Right hindlimb (tissue), 1 donor: ENCODE measurements at regions not wholly inside any gene's neighbourhood (a gene's known extent, or its start where the extent isn't known, plus 50 kb on each side); places are given as distances from the start of the nearest gene placed in this dataset.
"Not testable (repeated sequence)": the region's sequence is repeated elsewhere in the genome, so short reads cannot be mapped to it uniquely, and the experiment has no call there.

ENCODE experiments used
- DNase-seq: peaks from one replicate; pipeline ENCODE4 v3.0.0-alpha.2; 2018

DNA sequence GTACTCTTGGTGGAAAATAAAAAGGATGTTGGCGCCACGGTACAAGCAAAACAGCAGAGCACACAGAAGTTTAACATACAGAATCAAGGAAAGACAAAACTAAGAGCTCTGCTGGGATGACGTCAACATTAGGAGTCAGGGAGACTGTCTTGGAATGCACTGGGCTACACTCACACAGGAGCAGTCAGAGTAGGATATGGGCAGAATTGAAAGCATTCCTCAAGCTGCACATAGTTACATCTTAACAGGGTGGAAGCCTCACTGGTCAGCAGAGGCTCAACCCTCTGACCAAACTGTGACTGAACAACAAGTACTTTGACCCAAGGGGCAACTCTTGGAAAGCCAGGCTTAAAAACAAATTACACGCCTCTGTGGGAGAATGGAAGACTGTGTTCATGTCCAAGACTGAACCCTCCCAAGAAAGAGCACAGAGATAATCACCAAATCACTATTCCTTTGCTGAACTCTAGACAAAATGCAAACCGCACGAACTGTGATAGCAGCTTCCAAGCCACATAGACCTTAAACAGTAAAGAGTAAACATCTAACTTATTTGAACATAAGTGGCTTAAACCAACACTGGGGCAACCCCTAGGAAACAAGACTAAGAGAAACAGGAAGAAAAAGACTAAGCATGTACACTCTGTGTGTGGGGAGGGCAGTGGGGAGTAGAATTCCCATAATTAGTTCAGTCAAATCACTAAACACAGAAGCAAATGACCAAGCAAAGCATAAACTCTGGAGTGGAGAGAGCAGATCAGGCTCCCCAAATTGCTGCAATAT lies 772.7 kb downstream of the PRELID2 start:
- no peak for DNase-seq

DNA sequence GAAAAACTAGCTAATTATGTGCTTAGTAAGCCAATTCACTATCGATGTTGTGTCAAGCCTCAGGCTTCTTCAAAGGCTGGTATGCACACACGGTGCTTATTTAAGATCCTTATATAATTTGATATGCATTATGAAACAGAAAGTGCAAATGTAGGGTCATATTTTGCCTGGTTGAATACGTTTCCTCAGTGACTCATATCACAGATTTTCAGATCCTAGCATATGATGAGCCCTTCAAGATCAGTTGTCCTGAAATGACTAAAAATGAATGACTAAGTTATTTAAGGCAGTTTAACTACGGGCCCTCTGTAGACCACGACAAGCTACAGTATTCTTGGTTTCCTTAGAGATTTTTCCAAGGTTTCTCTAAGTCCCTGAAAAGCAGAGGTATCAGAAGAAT lies 778.3 kb downstream of the PRELID2 start:
- no peak for DNase-seq

DNA sequence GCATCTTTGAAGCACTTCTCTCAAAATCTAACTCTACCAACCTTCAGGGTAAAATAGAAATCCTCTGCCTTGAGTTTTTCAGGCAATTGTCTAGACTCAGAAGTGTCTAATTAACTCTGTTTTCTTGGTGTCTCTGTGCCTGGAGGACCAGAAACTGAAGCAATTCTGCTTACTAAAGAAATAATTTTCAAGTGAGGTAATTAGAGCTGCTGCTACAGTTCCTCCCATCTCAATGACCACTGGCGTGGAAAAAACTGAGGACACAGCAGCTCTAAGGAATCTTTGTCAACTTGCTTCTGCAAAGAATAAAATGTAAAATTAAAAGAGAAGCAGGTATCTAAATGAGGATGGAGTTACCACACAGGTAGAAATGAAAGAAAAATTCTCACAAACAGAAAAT lies 785.0 kb downstream of the PRELID2 start:
- no peak for DNase-seq

DNA sequence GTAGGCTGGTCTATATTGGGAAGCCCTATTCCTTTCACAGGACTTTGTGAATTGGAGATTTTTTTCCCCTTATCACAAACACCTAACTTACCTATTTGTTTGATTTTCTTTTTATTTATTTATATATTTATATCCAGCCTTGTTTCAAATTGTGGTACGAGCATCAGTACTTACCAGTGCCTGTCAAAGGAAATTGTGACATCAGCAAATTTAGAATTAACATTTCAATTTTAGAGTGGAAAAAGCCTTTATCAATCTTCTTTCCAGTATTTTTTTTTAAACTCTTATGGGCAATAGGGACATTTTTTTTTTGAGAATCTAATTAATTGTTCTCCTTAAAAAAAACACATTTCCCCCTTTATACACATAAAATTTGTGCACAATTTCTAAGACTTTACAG lies 790.2 kb downstream of the PRELID2 start:
- no peak for DNase-seq

DNA sequence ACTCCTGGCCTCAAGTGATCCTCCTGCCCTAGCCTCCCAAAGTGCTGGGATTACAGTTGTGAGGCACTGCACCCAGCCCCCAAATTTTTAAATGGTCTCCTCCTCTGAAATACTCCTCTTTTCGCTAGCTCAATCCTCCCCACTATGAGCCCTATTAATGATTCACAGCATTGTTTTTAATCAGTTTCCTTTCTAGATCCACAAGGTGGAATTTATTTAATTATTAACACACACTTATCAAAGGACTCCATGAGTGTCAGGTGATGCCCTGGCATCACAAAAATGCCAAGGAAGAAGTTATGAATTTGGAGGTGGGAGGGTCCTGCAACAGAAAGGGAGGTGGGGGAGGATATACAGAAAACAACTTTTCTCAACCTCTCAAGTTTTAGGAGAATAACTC lies 806.5 kb downstream of the PRELID2 start:
- no peak for DNase-seq

DNA sequence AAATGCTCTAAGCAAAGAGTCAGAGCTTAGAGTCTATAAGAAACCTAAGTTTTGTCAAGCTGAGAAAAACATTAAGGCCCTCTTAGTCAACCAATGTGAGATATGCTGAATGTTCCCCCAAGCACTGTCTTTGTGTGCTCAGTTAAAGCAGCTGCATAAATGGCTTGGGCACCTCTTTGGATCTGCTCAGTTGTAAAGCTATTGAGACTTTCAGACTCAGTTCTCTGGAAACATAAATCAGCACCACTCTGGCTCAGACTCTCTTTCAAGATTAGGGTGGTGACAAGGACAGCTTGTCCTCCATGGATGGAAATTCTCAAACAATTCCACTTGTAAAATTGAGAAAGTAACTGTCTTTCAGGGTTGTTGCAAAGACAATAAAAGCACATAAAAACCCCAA lies 807.9 kb downstream of the PRELID2 start:
- DNase-seq = no peak

DNA sequence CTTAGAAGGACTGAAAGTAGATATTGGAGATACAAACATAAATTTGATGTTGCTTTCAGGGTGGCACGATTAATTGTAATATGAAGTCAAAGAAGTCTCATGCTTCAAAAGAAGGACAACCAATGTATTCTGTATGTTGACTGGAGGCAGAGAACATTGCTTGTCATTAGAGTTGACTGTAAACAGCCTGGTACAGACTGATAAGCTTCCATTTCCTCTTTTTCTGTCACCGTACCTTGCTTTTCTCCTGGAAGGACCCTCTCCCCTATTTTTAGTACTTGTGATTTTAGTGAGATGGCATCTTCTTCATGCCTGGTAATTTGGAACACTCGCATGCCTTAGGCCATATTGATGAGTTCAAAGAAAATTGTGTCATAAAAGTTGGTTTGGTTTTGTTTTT lies 809.4 kb downstream of the PRELID2 start:
- DNase-seq = no peak

DNA sequence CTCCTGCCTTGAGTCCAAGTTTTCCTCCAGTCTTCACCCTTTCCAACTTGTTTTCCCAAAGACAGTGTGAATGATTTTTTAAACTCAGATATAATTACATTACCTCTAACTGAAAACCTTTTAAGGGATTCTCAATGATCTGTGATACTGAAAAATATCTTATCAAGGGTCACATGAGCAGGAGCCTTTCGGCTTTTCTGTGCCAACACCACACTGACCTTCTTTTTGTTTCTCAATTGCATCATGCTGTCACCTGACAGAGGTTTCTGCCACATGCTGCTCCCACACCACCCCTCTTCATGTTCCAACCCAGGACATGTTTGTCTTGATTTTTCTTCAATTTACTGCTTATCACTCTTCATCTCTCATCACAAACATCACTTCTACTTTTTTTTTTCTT lies 820.0 kb downstream of the PRELID2 start:
- DNase-seq = no peak

DNA sequence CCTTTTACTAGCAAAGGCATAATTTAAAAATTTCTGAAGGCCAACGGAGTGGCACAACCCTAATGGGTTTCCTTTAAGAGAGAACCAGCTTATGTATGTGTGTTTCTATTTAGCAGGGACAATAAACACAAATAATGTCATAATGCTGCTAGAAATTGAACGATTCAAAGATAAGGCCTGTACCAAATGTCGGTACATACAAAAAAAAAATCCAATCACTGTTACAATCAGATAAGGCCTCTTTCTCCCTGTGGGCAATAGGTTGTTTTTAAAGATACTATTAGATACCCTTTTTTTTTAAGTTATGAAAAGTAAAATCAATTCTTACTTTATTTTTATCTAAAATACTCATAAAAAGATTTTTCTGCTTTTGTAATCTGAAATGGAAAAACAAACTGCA lies 821.0 kb downstream of the PRELID2 start:
- no peak for DNase-seq

DNA sequence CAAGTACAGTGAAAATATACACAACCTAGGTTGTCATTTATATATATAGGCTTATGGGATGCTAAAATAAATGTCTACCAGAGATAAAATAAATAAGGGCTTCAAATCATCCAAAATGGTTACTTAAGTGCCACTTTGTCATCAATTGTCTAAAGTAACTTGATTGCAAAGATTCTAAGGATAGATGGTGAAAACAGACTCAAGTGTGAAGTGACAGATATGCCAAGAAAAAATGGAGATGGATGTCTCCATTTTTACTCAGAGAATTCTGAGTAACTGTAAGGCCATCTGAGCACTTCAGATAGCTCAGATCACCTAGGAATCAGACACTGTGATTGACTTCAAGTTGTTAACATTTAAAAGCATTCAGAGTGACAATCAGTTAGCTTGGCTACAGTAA lies 824.3 kb downstream of the PRELID2 start:
- DNase-seq = no peak

DNA sequence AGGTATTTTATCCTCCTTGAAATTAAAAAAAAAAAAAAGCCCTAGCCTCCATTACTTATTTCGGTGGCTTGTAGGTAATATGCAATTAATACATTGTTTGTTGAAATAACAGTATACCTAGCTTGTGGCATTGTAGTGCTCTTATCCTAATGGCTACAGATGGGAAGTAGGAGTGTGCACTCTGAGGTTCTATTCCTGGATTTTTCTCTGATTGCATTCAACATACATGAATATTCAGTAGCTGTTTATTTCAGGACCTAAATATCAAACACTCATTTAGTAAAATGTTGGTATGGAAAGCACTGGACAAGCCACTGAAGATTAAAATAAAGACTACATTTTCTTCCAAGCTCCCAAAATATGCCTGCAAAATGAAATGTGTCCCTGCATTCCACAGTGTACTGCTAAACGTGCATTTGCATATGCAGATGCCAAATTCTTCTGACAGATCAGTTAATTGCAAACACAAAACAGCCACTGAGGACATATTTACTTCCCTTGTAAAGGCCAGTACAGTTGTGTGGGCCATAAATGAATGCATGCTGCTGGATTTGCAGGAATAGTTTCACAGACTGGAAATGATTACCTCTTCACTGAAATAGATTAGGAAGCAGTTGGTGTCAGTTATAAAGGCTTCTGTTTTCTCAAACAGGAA lies 826.1 kb downstream of the PRELID2 start:
- DNase-seq = no peak

DNA sequence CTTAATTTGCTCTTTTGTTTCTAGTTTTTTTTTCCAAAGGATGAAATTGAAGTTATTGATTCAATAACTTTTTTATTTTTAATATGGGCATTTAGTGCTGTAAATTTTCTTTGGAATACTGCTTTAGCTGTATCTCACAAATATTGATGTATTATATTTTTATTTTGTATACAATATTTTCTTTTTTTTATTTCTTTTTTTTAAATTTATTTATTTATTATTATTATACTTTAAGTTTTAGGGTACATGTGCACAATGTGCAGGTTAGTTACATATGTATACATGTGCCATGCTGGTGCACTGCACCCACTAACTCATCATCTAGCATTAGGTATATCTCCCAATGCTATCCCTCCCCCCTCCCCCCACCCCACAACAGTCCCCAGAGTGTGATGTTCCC lies 823.7 kb downstream of the KCTD16 start:
- DNase-seq = not testable (repeated sequence)

DNA sequence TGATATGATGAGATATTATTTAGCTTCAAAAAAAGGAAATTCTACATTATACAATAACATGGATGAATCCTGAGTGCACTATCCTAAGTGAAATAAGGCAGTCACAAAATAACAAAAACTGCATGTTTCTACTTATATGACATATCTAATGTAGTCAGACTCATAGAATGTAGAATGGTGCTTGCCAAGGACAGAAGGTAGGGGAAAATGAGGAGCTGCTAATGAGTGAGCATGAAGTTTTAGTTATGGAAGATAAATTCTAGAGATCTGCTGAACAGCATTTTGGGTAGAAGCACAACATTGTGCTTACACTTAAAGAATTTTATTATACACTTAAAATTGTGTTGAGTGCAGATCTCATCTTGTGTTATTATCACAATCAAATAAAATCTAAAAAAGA lies 812.4 kb downstream of the KCTD16 start:
- DNase-seq = no peak

DNA sequence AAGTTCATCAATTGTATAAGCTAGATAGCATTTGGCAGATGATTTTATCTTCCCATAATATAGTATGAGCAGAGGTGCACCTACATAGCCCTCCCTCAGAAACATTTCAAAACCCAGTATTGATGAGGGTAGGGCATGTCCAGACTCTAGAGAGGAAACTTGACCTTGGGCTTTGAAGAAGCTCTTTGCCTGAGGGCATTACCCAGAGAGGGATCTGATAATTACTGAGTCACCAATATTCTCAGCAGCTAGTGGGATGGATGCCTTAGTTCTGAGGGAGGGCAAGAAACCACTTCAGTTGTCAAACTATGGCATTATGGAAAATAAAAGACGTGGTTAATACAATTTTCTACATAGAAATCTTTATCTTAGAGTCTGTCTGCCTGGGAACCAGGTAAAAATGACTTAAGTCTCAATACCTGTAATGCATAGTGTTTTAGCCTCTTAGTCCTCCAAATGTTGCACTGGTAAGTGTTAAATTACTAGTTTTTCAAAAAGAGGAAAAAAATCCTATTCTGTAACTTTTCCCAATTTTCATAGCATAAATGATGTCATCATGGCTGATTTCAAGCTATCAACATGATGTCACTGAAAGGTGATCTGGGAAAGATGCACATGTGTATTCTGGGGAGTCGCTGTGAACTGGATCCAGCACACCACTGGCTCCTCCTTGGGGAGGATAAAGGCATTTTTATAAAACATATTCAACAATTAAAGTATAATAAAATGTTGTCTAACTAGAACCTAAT lies 809.0 kb downstream of the KCTD16 start:
- DNase-seq = no peak

DNA sequence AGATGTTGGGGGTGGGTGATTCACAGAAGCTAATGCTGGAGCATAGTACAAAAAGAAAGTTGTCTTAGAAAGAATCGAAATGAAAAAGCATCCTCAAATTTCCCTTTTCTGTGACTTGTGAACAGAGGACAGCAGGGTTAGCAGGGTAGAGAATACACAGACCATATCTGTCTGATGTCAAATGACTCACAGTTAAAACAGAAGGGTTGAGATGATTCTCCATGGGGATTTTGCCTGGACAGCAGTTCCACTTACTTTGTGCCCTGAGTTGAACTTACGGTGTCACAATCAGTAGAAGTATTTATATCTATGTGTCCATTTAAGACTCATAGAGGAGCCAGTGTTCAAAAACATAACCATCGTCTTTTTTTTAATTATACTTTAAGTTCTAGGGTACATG lies 801.6 kb downstream of the KCTD16 start:
- no peak for DNase-seq

DNA sequence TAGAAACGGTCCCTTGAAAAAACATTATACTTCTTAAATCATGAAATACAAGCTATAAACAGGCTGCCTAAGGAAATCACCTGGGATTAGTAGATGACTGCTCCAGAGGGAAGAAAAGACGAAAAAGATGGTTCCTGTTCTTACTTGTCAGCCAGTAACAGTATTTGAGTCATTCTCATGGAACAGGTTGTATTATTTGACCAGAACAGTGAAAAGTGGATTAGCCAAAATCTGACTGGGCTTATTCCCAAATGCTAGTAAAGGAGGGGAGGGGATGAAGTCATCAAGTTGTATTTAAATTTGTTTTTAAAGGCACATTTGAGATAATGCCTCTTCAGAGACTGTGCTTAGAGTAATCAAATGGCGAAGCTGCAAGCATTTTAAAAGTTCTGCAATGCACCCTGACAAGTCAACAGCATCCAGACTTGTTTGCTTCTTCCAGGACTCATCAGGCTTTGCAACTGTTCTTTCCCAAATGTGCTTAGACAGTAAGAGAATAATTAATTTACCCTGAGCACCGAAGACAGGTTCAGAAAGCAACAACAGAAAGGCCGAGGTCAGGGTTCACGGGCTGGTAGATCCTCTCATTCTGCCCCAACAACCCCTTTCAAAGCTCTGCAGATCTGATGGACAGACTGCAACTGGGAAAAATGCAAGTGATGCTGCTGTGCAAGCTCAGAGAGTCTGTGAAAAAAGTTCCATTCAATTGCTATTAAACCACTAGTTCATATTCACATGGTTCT lies 800.6 kb downstream of the KCTD16 start:
- DNase-seq = peak; percentile 19

DNA sequence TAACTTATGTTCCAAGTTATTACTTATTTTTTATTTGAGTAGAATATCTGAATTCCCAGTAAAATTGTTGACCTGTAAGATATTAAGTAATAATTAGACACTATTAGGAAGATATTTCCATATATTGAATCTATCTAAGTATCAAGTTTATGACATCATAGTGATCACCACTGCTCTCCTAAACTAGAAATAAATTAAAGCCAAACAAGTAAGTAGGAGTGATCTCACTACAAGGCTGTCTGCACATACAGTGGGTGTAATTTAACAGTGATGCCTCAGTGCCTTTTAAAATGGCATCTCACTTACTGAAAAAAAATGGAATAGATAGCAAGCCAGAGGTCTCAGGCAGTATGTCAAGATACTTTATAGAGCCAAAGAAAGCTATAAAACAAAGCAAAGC lies 789.6 kb downstream of the KCTD16 start:
- no peak for DNase-seq

DNA sequence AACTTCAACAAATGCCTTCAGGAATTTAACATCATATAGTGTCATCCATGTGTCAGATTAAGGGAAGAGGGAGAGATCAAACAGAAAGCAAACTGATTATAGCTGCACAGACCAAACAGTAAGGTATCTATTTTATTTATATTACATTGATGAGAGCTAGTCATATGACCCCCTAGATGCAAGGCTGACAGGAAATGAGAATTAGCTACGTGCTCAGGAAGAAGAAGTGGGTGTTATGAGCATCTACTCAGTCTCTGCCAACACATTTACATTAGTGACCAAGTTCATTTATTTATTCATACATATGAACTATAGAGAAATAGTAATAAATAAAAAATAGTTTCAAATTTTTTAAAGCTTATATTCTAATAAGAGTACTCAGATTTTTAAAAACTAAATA lies 787.3 kb downstream of the KCTD16 start:
- DNase-seq = no peak

DNA sequence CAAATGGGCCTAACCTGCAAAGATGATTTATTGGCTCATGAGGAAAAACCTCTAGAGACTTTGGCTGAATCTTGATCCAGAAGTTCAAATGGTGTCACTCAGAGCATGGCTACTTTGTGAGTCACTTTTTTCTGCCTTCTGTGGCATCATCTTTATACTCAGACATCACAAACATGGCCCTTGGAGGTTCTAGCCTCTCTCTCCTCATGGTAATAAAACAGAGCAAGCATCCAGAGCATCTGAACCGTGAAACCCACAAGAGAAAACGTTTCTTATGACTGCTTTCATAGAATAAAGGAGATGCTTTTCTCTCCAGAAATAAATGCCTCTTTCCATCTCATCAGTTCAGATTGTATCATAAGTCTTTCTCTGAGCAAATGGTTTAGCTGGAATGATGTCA lies 780.3 kb downstream of the KCTD16 start:
- DNase-seq = no peak

DNA sequence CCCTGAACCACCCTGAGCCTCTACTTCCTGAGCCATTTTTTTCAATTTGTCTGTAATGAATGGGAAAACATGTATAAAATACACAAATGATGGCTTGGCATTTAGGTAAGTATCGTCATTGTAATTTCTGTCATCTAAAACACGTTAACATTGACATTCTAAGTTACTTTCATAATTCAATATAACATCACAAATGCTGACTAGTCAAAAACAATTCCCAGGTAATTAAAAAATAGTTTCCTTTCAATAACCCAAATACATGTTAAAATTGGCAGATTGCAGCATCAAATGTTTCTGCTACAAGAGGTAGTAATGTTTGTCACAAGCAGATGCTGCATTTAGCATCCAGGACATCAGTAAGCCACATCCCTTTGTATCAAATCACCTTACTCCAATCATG lies 776.4 kb downstream of the KCTD16 start:
- no peak for DNase-seq

DNA sequence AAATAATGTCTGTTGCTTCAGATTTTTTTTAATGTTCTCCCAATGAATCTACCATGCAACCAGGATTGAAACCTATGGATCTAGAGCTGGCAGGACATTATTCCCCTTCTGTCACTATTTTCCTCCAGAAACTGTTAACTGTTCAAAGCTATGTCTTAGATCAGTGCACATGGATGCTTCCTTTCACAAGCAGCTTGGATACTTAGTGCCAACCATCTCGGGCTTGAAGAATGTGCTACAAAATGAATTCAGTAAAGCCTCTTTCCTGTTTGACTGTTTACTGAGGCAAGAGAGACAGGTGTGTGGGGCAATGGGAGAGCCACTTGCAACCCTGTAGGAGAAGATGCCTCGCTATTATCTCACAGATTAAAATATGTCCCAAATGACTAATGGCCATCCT lies 774.8 kb downstream of the KCTD16 start:
- DNase-seq = no peak

DNA sequence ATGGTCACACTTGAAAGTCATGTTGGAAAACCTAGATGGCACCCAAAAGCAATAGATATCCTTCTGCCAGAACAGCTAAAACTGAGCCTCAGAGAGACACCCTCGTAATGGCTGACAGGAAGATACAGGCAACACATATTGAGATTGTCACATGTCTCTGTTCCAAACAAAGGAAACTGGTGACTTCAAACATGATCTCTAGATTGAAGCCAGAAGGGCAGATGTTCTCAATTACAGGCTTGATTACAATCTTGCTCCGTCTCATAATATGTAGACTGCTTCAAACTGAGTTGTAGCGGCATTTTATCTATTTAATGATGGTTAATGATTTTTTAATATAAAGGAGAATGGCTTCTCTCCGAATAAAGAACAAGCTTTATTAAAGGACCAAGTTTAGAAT lies 774.3 kb downstream of the KCTD16 start:
- DNase-seq = no peak

DNA sequence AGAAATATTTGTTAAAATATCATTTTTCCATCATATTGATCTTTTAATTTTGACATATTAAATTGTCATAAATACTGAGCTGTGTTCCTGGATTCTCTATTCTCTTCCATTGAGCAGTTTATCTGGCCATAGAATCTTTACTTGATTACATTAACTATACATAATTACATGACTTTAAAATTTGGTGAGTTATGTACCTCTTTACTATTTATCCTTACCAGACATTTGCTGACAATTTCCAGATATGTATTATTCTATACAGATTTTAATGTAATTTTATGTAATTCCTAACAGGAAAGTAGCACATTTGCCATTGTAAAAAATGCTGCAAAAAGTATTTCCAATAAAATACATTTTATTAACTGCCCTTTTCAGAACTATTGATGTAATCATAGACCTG lies 770.3 kb downstream of the KCTD16 start:
- DNase-seq = no peak
